ENCODE measurements at regions not wholly inside any gene's neighbourhood (a gene's known extent, or its start where the extent isn't known, plus 50 kb on each side); places are given as distances from the start of the nearest gene placed in this dataset.

- H3K4me2 ChIP-seq (replicated peaks; ENCODE audit: low read depth, low read length, poor library complexity, severe bottlenecking): no peak overlapping the region
- H4K20me1 ChIP-seq (ENCODE audit: control insufficient read depth, insufficient read depth, low read length, poor library complexity, severe bottlenecking): no peaks in the 10 kb centered on the region
- Mint-ChIP-seq H3K4me3 (no peak overlapping the region), H3K27ac (no peak overlapping the region), H3K4me1 (no peaks in the 10 kb centered on the region), H3K27me3 (peaks cover 21% of the 10 kb centered on the region), H3K9me3 (ENCODE audit: insufficient read depth) (no peaks in the 10 kb centered on the region)
- H3K36me3 ChIP-seq (replicated peaks in 1 of 2; ENCODE audit: control extremely low read depth in 1 of 2, control insufficient read depth in 1 of 2, extremely low read depth in 1 of 2, insufficient read depth in 2 of 2, low read length in 1 of 2): no peaks in the 10 kb centered on the region
- TF ChIP-seq EZH2 (IDR thresholded peaks at IDR 0.05; ENCODE audit: borderline replicate concordance, insufficient read depth, low read depth, low read length, poor library complexity, severe bottlenecking): no peak
- H3K27ac ChIP-seq (ENCODE audit: low read length in 2 of 2): no peak overlapping the region
- H3K79me2 ChIP-seq (ENCODE audit: control insufficient read depth, insufficient read depth, low read length): no peaks in the 10 kb centered on the region
- no peak overlapping the region for H3K9ac ChIP-seq (ENCODE audit: low read length)
- ATAC-seq (ENCODE audit: low read depth) (no peak), DNase-seq (no peak)
- 33% methylated on average over 3 of the region's 4 CpGs for WGBS (ENCODE audit: insufficient coverage)
- H3K27me3 ChIP-seq (replicated peaks in 1 of 4; ENCODE audit: control extremely low read depth in 1 of 4, control insufficient read depth in 3 of 4, insufficient read depth in 4 of 4, low read length in 3 of 4): peaks cover 0 to 3% (median 0%) of the 10 kb centered on the region in 4 experiments
- ChIA-PET CTCF (no interaction called here), POLR2A (no interaction called here)
- no peak overlapping the region for H2AFZ ChIP-seq (ENCODE audit: insufficient read depth, low read depth, low read length, poor library complexity, severe bottlenecking)
- H3K4me1 ChIP-seq (ENCODE audit: control insufficient read depth in 2 of 2, insufficient read depth in 2 of 2, low read length in 2 of 2): no peaks in the 10 kb centered on the region
- no peak overlapping the region for H3K4me3 ChIP-seq (ENCODE audit: control extremely low read depth in 1 of 5, extremely low read depth in 1 of 5, insufficient read depth in 1 of 5, low read depth in 2 of 5, low read length in 4 of 5)
- no peaks in the 10 kb centered on the region for H3K9me3 ChIP-seq (ENCODE audit: control extremely low read depth in 1 of 3, control insufficient read depth in 2 of 3, insufficient read depth in 1 of 3, low read length in 2 of 3)
- intact Hi-C loops (cut with micrococcal nuclease): no loop called here
Measured at GRCh38 chr9:6132650-6133049, 83.0 kb upstream of the IL33 start.

- intact Hi-C loops (cut with micrococcal nuclease): no loop called here
- H3K27me3 ChIP-seq (replicated peaks in 1 of 4; ENCODE audit: control extremely low read depth in 1 of 4, control insufficient read depth in 3 of 4, insufficient read depth in 4 of 4, low read length in 3 of 4): peaks cover 0 to 5% (median 2%) of the 10 kb centered on the region in 4 experiments
- peaks cover 33% of the 10 kb centered on the region for H3K27me3 Mint-ChIP-seq
Measured at GRCh38 chr9:6128030-6128429, 87.6 kb upstream of the IL33 start.

More at GRCh38 chr9:6128030-6128429, 87.6 kb upstream of the IL33 start:
- POLR2A ChIA-PET: no interaction called here
- CTCF ChIA-PET: no interaction called here
- no peaks in the 10 kb centered on the region for H3K4me1 Mint-ChIP-seq
- no peak overlapping the region for H3K27ac Mint-ChIP-seq
- no peak overlapping the region for H3K4me3 ChIP-seq (ENCODE audit: control extremely low read depth in 1 of 5, extremely low read depth in 1 of 5, insufficient read depth in 1 of 5, low read depth in 2 of 5, low read length in 4 of 5)
- no peaks in the 10 kb centered on the region for H3K9me3 ChIP-seq (ENCODE audit: control extremely low read depth in 1 of 3, control insufficient read depth in 2 of 3, insufficient read depth in 1 of 3, low read length in 2 of 3)
- no peak for DNase-seq
- H2AFZ ChIP-seq (ENCODE audit: insufficient read depth, low read depth, low read length, poor library complexity, severe bottlenecking): no peak overlapping the region
- H3K4me3 Mint-ChIP-seq: no peak overlapping the region
- no peaks in the 10 kb centered on the region for H3K9me3 Mint-ChIP-seq (ENCODE audit: insufficient read depth)
- H3K79me2 ChIP-seq (ENCODE audit: control insufficient read depth, insufficient read depth, low read length): no peaks in the 10 kb centered on the region
- no peak overlapping the region for H3K9ac ChIP-seq (ENCODE audit: low read length)
- no peaks in the 10 kb centered on the region for H4K20me1 ChIP-seq (ENCODE audit: control insufficient read depth, insufficient read depth, low read length, poor library complexity, severe bottlenecking)
- WGBS (ENCODE audit: insufficient coverage): 91% methylated on average over 2 of the region's 2 CpGs
- no peak for TF ChIP-seq CTCF (IDR thresholded peaks at IDR 0.05)
- TF ChIP-seq EZH2 (IDR thresholded peaks at IDR 0.05; ENCODE audit: borderline replicate concordance, insufficient read depth, low read depth, low read length, poor library complexity, severe bottlenecking): no peak
- H3K4me2 ChIP-seq (replicated peaks; ENCODE audit: low read depth, low read length, poor library complexity, severe bottlenecking): no peak overlapping the region
- H3K4me1 ChIP-seq (ENCODE audit: control insufficient read depth in 2 of 2, insufficient read depth in 2 of 2, low read length in 2 of 2): no peaks in the 10 kb centered on the region
- no peak for ATAC-seq (ENCODE audit: low read depth)
- no peaks in the 10 kb centered on the region for H3K36me3 ChIP-seq (replicated peaks in 1 of 2; ENCODE audit: control extremely low read depth in 1 of 2, control insufficient read depth in 1 of 2, extremely low read depth in 1 of 2, insufficient read depth in 2 of 2, low read length in 1 of 2)
- no peak overlapping the region for H3K27ac ChIP-seq (ENCODE audit: low read length in 2 of 2)

All from B cell (primary cell).